BE2C (cell line): ENCODE measurements at regions not wholly inside any gene's neighbourhood (a gene's known extent, or its start where the extent isn't known, plus 50 kb on each side); places are given as distances from the start of the nearest gene placed in this dataset.

ENCODE experiments used
- DNase-seq: peaks from one replicate; pipeline ENCODE4 v3.0.0-alpha.2; 2020
- H3K27me3 ChIP-seq: fragments of 250-450 bp; sonication (Bioruptor Pico); 2 replicates; pipeline ENCODE4 v1.5.1; 2020; ENCODE audit warnings: mild to moderate bottlenecking
- H3K36me3 ChIP-seq: fragments of 250-450 bp; sonication (Bioruptor Pico); 2 replicates; pipeline ENCODE4 v1.5.1; 2020; ENCODE audit warnings: mild to moderate bottlenecking
- H3K4me1 ChIP-seq: fragments of 250-450 bp; sonication (Bioruptor Pico); 2 replicates; pipeline ENCODE4 v1.5.1; 2020
- H3K4me3 ChIP-seq: 2 replicates; pipeline ENCODE4 v1.5.1; 2011; ENCODE audit warnings: low read depth, low read length
- H3K9me3 ChIP-seq: fragments of 250-450 bp; sonication (Bioruptor Pico); 2 replicates; pipeline ENCODE4 v1.5.1; 2020
- TF ChIP-seq, protein P1 (sequence below): IDR thresholded peaks from 2 replicates; pipeline ENCODE4 v1.5.1; 2012; ENCODE audit warnings: mild to moderate bottlenecking, low read depth, low read length

DNA sequence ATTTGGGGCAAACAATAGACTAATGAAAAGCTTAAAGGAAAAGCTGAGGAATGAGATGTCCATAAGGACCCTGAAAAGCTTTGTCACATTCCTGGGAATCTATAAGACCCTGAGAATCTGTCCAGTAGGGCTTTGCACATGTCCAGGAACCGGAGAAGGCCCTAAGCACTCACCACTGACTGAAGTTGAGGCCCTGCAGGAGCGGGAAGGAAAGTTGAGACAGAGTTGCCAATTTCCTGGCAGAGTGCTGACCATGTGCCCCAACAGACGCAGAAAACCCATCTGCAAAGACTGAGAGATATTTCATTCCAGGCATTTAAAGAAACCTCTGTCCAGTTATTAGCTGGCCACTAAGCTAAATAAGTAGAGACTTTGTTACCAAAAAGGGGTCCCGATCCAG, 890.5 kb downstream of the UQCRFS1 start:
- H3K27me3 ChIP-seq, result no peaks in the 10 kb centered on the region
- H3K9me3 ChIP-seq, result no peaks in the 10 kb centered on the region
- no peak overlapping the region for H3K4me3 ChIP-seq
- TF ChIP-seq, protein P1, sequence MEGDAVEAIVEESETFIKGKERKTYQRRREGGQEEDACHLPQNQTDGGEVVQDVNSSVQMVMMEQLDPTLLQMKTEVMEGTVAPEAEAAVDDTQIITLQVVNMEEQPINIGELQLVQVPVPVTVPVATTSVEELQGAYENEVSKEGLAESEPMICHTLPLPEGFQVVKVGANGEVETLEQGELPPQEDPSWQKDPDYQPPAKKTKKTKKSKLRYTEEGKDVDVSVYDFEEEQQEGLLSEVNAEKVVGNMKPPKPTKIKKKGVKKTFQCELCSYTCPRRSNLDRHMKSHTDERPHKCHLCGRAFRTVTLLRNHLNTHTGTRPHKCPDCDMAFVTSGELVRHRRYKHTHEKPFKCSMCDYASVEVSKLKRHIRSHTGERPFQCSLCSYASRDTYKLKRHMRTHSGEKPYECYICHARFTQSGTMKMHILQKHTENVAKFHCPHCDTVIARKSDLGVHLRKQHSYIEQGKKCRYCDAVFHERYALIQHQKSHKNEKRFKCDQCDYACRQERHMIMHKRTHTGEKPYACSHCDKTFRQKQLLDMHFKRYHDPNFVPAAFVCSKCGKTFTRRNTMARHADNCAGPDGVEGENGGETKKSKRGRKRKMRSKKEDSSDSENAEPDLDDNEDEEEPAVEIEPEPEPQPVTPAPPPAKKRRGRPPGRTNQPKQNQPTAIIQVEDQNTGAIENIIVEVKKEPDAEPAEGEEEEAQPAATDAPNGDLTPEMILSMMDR, result no peak
- H3K4me1 ChIP-seq, result no peaks in the 10 kb centered on the region
- no peak for DNase-seq
- H3K36me3 ChIP-seq, result no peaks in the 10 kb centered on the region

DNA sequence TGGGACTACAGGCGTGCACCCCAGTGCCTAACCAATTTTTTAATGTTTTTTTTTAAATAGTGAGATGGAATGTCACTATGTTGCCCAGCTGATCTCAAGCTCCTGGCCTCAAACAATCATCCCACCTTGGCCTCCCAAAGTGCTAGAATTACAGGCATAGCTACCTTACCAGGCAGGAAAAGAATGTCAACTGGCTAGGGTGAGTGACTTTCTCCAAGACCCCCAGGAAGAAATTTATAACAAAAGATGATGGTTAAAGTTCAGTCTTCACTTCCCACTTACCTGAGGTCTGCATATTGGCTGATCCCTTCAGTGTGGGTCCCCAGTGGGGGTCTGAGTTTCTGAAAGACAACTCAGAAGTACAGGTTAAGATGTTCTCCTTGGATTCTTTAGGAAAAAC, 893.0 kb downstream of the UQCRFS1 start:
- Histone ChIP-seq H3K4me3 (no peak overlapping the region), H3K36me3 (no peaks in the 10 kb centered on the region), H3K27me3 (no peaks in the 10 kb centered on the region), H3K4me1 (no peaks in the 10 kb centered on the region), H3K9me3 (peaks cover 4% of the 10 kb centered on the region; the same call in 1 of the 2 replicates)
- TF ChIP-seq, protein P1, result no peak
- DNase-seq, result no peak

DNA sequence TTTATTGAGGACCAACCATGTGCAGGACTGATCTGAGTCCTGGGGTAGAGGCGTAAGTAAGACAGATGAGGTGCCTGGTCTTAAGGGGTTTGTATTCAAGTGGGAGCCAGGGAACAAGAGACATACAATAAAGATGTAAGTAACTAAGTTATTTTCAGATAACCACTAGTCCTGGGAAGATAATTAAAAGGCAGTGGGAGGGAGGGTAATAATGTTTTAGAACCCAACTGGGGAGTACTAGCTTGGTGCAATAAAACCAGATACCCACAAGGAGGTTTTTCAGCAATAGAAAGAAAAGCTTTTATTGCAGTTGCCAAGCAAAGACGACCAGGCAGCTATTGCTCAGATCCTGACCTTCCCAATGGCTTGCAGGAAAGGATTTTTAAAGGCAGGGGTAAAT, 893.7 kb downstream of the UQCRFS1 start:
- TF ChIP-seq, protein P1, result no peak
- no peak overlapping the region for H3K4me3 ChIP-seq
- no peak for DNase-seq

DNA sequence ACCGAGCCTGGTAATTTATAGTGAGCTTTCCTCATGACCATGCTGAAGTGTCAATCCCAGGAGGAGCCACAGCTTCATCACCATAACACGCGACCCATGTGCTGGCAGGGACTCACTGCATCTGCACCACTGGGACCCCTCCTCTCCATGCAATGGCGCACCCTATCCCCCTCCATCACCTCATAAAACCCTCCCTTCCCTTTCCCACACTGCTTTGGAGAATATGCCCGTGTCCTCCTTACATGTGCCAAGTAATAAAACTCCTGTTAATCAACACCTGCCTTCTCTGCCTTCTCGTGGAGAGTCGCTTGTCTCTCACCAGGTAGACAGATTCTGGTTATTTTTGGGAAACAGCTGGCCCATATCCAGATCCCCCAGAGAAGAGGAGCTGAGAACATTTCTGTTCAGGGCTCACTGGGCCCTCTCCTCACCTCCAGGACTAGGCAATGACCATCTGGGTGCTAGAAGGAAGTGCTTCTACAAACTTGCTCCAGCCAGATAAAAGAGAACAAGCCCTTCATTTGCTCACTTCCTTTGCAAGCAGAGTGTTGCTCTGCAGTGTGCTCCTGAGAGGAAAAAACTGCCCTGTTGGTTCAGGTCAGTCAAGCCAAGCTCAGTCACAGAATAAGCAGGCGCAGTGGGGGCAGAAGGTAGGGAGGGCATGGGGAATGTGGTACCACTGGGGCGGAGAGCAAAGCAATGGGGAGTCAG, 894.3 kb downstream of the UQCRFS1 start:
- no peaks in the 10 kb centered on the region for H3K27me3 ChIP-seq
- no peak for DNase-seq
- H3K36me3 ChIP-seq, result no peaks in the 10 kb centered on the region
- H3K9me3 ChIP-seq, result peaks cover 4% of the 10 kb centered on the region; the same call in 1 of the 2 replicates
- H3K4me1 ChIP-seq, result no peaks in the 10 kb centered on the region
- TF ChIP-seq, protein P1, result no peak
- H3K4me3 ChIP-seq, result no peak overlapping the region

More for the DNA sequence above, 893.7 kb downstream of the UQCRFS1 start:
- Histone ChIP-seq H3K36me3 (no peaks in the 10 kb centered on the region), H3K27me3 (no peaks in the 10 kb centered on the region), H3K9me3 (peaks cover 4% of the 10 kb centered on the region; the same call in 1 of the 2 replicates), H3K4me1 (no peaks in the 10 kb centered on the region)

DNA sequence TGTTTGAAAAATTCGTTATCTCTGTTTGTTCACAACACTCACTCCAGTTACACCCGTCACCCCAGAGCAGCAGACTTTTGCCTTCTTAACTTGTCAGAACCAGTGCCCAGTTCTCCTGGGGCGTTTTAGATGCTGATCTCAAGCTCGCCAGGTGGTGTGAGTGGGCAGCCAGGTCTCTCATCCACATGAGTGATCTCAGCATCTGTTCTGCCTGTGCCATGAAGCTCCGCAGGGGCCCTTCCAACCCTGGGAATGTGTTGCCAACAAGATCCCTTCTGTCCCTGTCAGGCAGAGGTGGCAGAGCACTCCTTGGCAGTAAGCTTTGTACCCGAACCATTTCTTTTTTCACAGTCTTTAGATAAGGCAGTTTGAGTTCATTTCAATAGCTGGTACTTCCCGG, 896.5 kb downstream of the UQCRFS1 start:
- Histone ChIP-seq H3K9me3 (peaks cover 4% of the 10 kb centered on the region; the same call in 1 of the 2 replicates), H3K36me3 (no peaks in the 10 kb centered on the region), H3K4me3 (no peak overlapping the region), H3K4me1 (no peaks in the 10 kb centered on the region), H3K27me3 (no peaks in the 10 kb centered on the region)
- TF ChIP-seq, protein P1, result no peak
- DNase-seq, result no peak

DNA sequence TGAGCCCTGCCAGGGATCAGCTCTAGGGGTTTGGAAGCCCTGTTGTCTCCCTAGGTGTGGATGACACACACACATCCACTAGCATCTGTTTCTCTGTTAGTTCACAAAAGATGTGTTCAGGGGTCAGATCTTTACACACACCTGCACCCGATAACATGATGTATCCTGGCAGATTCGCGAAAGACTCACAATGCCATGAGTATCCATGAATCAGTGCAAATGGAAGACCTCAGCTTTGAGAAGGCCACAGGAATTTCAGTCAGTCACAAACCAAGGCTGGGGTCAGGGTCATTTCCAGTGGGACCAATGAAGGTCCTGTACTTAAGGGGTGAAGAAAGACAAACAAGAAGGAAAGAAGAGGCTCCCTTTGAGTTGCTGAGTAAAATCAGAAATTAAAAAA, 898.2 kb downstream of the UQCRFS1 start:
- TF ChIP-seq, protein P1, result no peak
- peaks cover 4% of the 10 kb centered on the region; the same call in 1 of the 2 replicates for H3K9me3 ChIP-seq
- H3K27me3 ChIP-seq, result no peaks in the 10 kb centered on the region
- H3K4me3 ChIP-seq, result no peak overlapping the region
- no peaks in the 10 kb centered on the region for H3K4me1 ChIP-seq
- no peak for DNase-seq
- no peaks in the 10 kb centered on the region for H3K36me3 ChIP-seq
